Stimulated activated effector memory CD8-positive, alpha-beta T cell treated with anti-CD3 and anti-CD28 coated beads, Interleukin-12 subunit alpha, Interleukin-12 subunit beta, amount 100 ng/mL, for 72 hours (primary cell): ENCODE measurements at regions not wholly inside any gene's neighbourhood (a gene's known extent, or its start where the extent isn't known, plus 50 kb on each side); places are given as distances from the start of the nearest gene placed in this dataset.
A peak's percentile ranks its signal among the peaks of the same experiment; 100 is the strongest.
"Not testable (repeated sequence)": the region's sequence is repeated elsewhere in the genome, so short reads cannot be mapped to it uniquely, and the experiment has no call there.

ENCODE experiments used
- ATAC-seq: fragments of 150-1000 bp; cut with Tn5 transposase; 2 replicates; pipeline ENCODE4 v1.10.0; 2021
- DNase-seq, 2 donors: peaks; one replicate each; pipeline ENCODE4 v3.0.0; 2021 to 2022; ENCODE audit warnings: low spot score in 2 of 2
- H3K27ac Mint-ChIP-seq: one replicate; pipeline ENCODE4 v1.8.0; 2022; ENCODE audit warnings: mild to moderate bottlenecking, mixed read lengths
- H3K36me3 Mint-ChIP-seq: one replicate; pipeline ENCODE4 v1.8.0; 2022; ENCODE audit warnings: mild to moderate bottlenecking, mixed read lengths
- H3K4me1 Mint-ChIP-seq: one replicate; pipeline ENCODE4 v1.8.0; 2022; ENCODE audit warnings: mixed read lengths
- H3K4me3 Mint-ChIP-seq: one replicate; pipeline ENCODE4 v1.8.0; 2022; ENCODE audit warnings: mild to moderate bottlenecking, mixed read lengths
- H3K9me3 Mint-ChIP-seq: one replicate; pipeline ENCODE4 v1.8.0; 2022; ENCODE audit warnings: mixed read lengths

GRCh38 chr6:6439778-6440177, 119.3 kb upstream of the F13A1 start:
- Mint-ChIP-seq H3K27ac (no peak overlapping the region), H3K36me3 (no peaks in the 10 kb centered on the region), H3K4me1 (no peaks in the 10 kb centered on the region), H3K9me3 (peaks cover 4% of the 10 kb centered on the region), H3K4me3 (no peak overlapping the region)
- ATAC-seq: no peak
- DNase-seq: no peak

GRCh38 chr6:6452002-6452401, 131.5 kb upstream of the F13A1 start:
- no peak for ATAC-seq
- H3K36me3 Mint-ChIP-seq: no peaks in the 10 kb centered on the region

GRCh38 chr6:6453186-6453585, 132.7 kb upstream of the F13A1 start:
- no peaks in the 10 kb centered on the region for H3K9me3 Mint-ChIP-seq
- ATAC-seq (no peak), DNase-seq (no peak)
- no peak overlapping the region for H3K27ac Mint-ChIP-seq
- H3K4me3 Mint-ChIP-seq: no peak overlapping the region
- no peaks in the 10 kb centered on the region for H3K4me1 Mint-ChIP-seq
- no peaks in the 10 kb centered on the region for H3K36me3 Mint-ChIP-seq

More at GRCh38 chr6:6452002-6452401, 131.5 kb upstream of the F13A1 start:
- Mint-ChIP-seq H3K27ac (no peak overlapping the region), H3K4me3 (no peak overlapping the region), H3K9me3 (no peaks in the 10 kb centered on the region), H3K4me1 (no peaks in the 10 kb centered on the region)
- DNase-seq: no peak

- Mint-ChIP-seq H3K27ac (no peak overlapping the region), H3K4me3 (no peak overlapping the region), H3K36me3 (no peaks in the 10 kb centered on the region), H3K9me3 (no peaks in the 10 kb centered on the region), H3K4me1 (no peaks in the 10 kb centered on the region)
- ATAC-seq (no peak), DNase-seq (no peak)
Observed at GRCh38 chr6:6455272-6455671, 133.2 kb upstream of the LY86 start.

GRCh38 chr6:6458172-6458571, 130.3 kb upstream of the LY86 start:
- H3K36me3 Mint-ChIP-seq: no peaks in the 10 kb centered on the region
- no peaks in the 10 kb centered on the region for H3K4me1 Mint-ChIP-seq
- no peaks in the 10 kb centered on the region for H3K9me3 Mint-ChIP-seq
- H3K4me3 Mint-ChIP-seq: no peak overlapping the region
- ATAC-seq (no peak), DNase-seq (no peak)
- no peak overlapping the region for H3K27ac Mint-ChIP-seq

GRCh38 chr6:6459963-6460362, 128.6 kb upstream of the LY86 start:
- not testable (repeated sequence) for H3K4me1 Mint-ChIP-seq, DNase-seq, H3K27ac Mint-ChIP-seq, H3K4me3 Mint-ChIP-seq, ATAC-seq, H3K9me3 Mint-ChIP-seq, H3K36me3 Mint-ChIP-seq

- no peak for ATAC-seq
- DNase-seq: no peak
- no peaks in the 10 kb centered on the region for H3K4me1 Mint-ChIP-seq
- no peak overlapping the region for H3K27ac Mint-ChIP-seq
- H3K4me3 Mint-ChIP-seq: no peak overlapping the region
- no peaks in the 10 kb centered on the region for H3K36me3 Mint-ChIP-seq
- H3K9me3 Mint-ChIP-seq: no peaks in the 10 kb centered on the region
Observed at GRCh38 chr6:6460416-6460815, 128.1 kb upstream of the LY86 start.

- DNase-seq: no peak
- Mint-ChIP-seq H3K4me1 (no peaks in the 10 kb centered on the region), H3K27ac (no peak overlapping the region), H3K4me3 (no peak overlapping the region), H3K9me3 (no peaks in the 10 kb centered on the region), H3K36me3 (no peaks in the 10 kb centered on the region)
- ATAC-seq: no peak
Observed at GRCh38 chr6:6461138-6461537, 127.4 kb upstream of the LY86 start.

GRCh38 chr6:6466967-6467761, 121.4 kb upstream of the LY86 start:
- no peak overlapping the region for H3K27ac Mint-ChIP-seq
- H3K4me3 Mint-ChIP-seq: no peak overlapping the region
- H3K36me3 Mint-ChIP-seq: no peaks in the 10 kb centered on the region
- H3K4me1 Mint-ChIP-seq: no peaks in the 10 kb centered on the region
- ATAC-seq (peak; percentile 55), DNase-seq (no peak)
- H3K9me3 Mint-ChIP-seq: peaks cover 5% of the 10 kb centered on the region

GRCh38 chr6:6469074-6469473, 119.4 kb upstream of the LY86 start:
- no peaks in the 10 kb centered on the region for H3K36me3 Mint-ChIP-seq
- DNase-seq: no peak
- H3K4me3 Mint-ChIP-seq: no peak overlapping the region
- H3K4me1 Mint-ChIP-seq: no peaks in the 10 kb centered on the region
- no peak overlapping the region for H3K27ac Mint-ChIP-seq
- H3K9me3 Mint-ChIP-seq: peaks cover 5% of the 10 kb centered on the region
- ATAC-seq: no peak

- H3K36me3 Mint-ChIP-seq: no peaks in the 10 kb centered on the region
- DNase-seq: no peak
- no peaks in the 10 kb centered on the region for H3K4me1 Mint-ChIP-seq
- no peak overlapping the region for H3K4me3 Mint-ChIP-seq
- H3K27ac Mint-ChIP-seq: no peak overlapping the region
- no peak for ATAC-seq
- H3K9me3 Mint-ChIP-seq: peaks cover 5% of the 10 kb centered on the region
Observed at GRCh38 chr6:6470123-6470522, 118.4 kb upstream of the LY86 start.

GRCh38 chr6:6471276-6471675, 117.2 kb upstream of the LY86 start:
- peaks cover 5% of the 10 kb centered on the region for H3K9me3 Mint-ChIP-seq
- no peak for ATAC-seq
- no peaks in the 10 kb centered on the region for H3K36me3 Mint-ChIP-seq
- H3K4me3 Mint-ChIP-seq: no peak overlapping the region
- no peaks in the 10 kb centered on the region for H3K4me1 Mint-ChIP-seq
- no peak for DNase-seq
- H3K27ac Mint-ChIP-seq: no peak overlapping the region

GRCh38 chr6:6474170-6474920, 114.2 kb upstream of the LY86 start:
- Mint-ChIP-seq H3K9me3 (peaks cover 5% of the 10 kb centered on the region), H3K4me3 (no peak overlapping the region)

GRCh38 chr6:6479785-6480184, 108.7 kb upstream of the LY86 start:
- peaks cover 3% of the 10 kb centered on the region for H3K9me3 Mint-ChIP-seq
- H3K4me3 Mint-ChIP-seq: no peak overlapping the region
- H3K36me3 Mint-ChIP-seq: no peaks in the 10 kb centered on the region
- DNase-seq (no peak), ATAC-seq (no peak)
- no peaks in the 10 kb centered on the region for H3K4me1 Mint-ChIP-seq
- no peak overlapping the region for H3K27ac Mint-ChIP-seq

More at GRCh38 chr6:6474170-6474920, 114.2 kb upstream of the LY86 start:
- H3K36me3 Mint-ChIP-seq: no peaks in the 10 kb centered on the region
- ATAC-seq: no peak
- H3K4me1 Mint-ChIP-seq: no peaks in the 10 kb centered on the region
- H3K27ac Mint-ChIP-seq: no peak overlapping the region
- no peak for DNase-seq

GRCh38 chr6:6482256-6482655, 106.3 kb upstream of the LY86 start:
- ATAC-seq: no peak
- H3K4me3 Mint-ChIP-seq: no peak overlapping the region
- H3K4me1 Mint-ChIP-seq: no peaks in the 10 kb centered on the region
- no peak overlapping the region for H3K27ac Mint-ChIP-seq
- peaks cover 3% of the 10 kb centered on the region for H3K9me3 Mint-ChIP-seq
- no peaks in the 10 kb centered on the region for H3K36me3 Mint-ChIP-seq
- no peak for DNase-seq

- Mint-ChIP-seq H3K36me3 (no peaks in the 10 kb centered on the region), H3K9me3 (peaks cover 3% of the 10 kb centered on the region), H3K27ac (no peak overlapping the region), H3K4me1 (no peaks in the 10 kb centered on the region), H3K4me3 (no peak overlapping the region)
- DNase-seq (no peak), ATAC-seq (no peak)
Observed at GRCh38 chr6:6483168-6483567, 105.4 kb upstream of the LY86 start.
